ENCODE measurements at regions not wholly inside any gene's neighbourhood (a gene's known extent, or its start where the extent isn't known, plus 50 kb on each side); places are given as distances from the start of the nearest gene placed in this dataset.
"Not testable (repeated sequence)": the region's sequence is repeated elsewhere in the genome, so short reads cannot be mapped to it uniquely, and the experiment has no call there.

DNA sequence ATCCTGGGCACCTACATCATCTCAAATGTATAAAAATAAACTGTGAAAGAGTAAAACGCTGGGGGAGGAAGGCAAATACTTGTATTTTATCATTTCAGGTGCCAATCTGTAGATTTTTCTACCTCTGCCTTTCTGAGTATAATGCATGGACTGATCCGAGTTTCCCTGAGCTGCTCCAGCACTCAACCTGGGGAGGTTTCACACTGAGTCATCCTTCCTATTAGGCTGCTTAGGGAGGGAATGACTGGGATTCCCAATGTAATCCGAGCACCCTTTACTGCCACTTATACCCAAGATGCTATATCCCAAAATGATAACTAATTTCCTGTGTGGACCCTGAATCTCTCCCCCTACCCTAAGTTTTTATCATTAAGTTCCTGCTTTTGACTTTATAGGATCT is 126.6 kb downstream of the HNRNPD start:
- no peak for DNase-seq

DNA sequence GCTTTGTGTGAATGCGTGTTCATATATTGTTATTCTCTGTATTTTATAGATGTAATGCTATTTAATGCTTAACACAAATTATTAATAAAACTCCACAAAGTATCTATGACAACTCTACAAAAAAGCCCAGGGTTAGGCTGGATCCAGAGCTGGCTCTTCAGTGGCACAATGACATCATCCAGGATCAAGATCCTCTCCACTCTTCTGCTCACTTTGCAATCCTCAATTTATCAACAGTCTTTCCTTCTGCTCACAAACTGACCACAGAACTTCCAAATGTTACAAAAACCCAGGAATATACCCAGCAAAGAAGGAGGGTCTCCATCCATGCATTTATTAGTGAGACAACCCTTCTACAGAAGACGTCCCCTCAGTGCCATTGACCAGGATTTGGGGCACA is 132.3 kb downstream of the HNRNPD start:
- no peak for DNase-seq

DNA sequence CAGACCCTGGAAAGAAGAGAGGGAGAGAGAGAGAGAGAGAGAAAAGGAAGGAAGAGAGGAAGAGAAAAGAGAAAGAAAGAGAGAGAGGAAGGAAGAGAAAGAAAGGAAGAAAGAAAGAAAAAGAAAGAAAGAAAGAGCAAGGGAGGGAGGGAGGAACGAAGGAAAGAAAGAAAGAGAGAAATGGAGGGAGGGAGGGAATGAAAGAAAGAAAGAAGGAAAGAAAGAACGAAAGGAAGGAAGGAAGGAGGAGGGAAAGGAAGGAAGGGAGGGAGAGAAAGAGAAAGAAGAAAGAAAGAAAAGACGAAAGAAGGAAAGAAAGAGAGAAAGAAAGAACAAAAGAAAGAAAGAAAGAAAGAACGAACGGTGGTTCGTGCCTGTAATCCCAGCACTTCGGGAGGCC is 133.4 kb downstream of the HNRNPD start:
- no peak for DNase-seq

DNA sequence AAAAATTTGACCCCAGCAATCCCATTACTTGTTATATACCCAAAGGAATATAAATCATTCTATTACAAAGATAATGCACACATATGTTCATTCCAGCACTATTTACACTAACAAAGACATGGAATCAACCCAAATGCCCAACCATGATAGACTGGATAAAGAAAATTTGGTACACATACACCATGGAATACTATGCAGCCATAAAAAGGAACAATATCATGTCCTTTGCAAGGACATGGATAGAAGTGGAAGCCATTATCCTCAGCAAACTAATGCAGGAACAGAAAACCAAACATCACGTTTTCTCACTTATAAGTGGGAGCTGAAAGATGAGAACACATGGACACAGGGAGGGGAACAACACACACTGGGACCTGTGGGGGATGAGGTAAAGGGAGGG is 136.6 kb downstream of the HNRNPD start:
- not testable (repeated sequence) for DNase-seq

DNA sequence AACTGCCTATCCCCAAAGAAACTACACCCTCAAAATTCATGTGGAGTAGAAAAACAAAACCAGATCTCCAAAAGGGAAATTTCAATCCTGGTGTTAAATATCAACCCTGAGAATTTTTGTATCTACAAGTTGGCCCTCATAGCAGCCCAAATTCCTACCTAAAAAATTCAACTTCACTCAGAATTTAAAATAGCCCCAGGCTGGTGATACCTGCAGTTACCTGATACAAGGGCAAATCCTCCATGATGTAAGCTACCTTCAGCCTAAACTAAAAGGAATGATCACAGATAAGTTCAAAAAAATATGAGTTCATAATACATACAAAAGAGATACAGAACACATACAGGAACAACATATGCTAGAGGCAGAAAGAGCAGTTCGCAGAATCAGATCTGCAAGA is 138.4 kb downstream of the HNRNPD start:
- DNase-seq, result no peak

DNA sequence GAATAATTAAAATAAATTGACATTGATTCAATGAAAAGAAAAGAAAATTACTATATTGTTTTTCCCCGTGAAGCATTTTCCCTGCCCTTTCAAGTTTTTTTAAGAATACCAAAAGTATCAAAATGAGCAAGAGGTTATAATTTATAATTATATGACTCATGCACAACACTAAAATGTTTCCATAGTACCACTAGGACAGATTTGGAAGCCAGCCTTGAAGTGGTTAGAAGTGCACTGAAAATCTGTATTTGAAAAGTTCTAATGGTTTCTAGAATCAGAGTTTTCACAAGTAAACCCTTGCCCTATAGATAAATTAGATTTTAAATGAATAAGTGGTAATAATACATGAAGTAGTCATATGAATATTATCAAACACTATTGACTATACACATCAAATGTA is 140.9 kb downstream of the HNRNPD start:
- no peak for DNase-seq

DNA sequence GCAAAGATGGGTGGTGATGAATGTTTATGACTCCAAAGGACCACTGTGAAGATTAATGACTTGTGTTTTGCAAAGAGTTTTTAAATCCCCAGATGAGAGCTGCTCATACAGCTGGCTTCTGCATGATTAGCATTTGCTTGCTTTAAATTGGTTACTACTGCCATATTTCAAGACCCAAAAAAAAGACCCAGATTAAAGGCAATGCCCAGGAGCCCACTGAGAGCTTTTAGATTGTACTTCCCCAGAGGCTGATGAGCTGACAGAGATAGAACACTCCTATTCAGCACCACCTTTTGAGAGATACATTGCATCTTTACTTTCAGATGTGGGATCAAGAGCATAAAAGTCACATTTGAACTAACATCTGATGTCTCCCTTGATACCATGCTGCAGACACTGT is 142.0 kb downstream of the HNRNPD start:
- no peak for DNase-seq

DNA sequence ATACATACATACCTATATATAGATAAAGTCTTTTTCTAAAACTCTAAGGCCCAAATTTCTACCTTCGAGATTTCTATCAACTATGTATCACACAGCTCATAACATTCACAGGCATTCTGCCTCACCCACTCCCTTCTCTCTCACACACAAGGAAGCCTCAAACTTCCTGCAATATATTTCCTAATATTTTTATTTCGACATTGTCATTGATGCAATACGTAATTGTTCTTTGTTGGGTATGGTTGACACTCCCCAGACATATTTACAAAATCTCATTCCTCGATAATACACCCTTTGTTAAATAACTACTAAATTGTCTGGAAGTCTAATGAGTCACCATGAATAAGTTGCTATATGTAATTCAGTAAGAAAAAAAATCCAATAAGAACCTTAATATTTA is 143.5 kb downstream of the HNRNPD start:
- no peak for DNase-seq

DNA sequence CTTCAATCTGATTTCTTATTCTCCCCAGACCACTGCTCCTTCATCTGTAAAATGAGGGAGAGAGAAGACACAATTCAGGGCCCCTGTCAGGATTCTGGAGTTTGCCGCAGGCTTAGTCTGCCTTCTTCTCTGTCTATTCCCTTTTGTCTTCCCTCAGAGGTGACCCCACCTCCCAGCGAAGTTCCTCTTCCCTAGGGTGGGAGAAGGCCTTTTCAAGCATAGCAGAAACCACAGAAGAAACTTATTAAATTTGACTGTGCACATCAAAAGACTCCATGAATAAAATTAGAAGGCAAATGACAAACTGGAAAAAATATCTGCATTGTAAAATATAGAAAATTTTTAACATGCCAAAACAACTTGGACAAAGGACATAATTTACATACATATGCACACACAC is 148.8 kb downstream of the HNRNPD start:
- DNase-seq, result no peak

DNA sequence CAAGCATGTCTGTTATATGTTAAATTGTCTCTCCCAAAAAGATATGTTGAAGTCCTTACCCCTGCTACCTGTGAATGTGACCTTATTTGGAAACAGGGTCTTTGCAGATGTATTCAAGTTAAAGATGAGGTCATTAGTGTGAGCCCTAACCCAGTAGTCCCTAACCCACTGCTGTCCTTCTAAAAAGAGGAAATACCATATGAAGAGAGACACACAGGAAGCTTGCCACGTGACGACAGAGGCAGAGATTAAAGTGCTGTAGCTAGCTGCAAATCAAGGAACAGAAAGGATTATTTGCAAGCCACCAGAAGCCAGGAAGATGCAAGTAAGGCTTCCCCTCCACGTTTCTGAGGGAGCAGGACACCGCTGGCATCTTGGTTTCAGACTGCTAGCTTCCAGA is 150.1 kb downstream of the HNRNPD start:
- no peak for DNase-seq

DNA sequence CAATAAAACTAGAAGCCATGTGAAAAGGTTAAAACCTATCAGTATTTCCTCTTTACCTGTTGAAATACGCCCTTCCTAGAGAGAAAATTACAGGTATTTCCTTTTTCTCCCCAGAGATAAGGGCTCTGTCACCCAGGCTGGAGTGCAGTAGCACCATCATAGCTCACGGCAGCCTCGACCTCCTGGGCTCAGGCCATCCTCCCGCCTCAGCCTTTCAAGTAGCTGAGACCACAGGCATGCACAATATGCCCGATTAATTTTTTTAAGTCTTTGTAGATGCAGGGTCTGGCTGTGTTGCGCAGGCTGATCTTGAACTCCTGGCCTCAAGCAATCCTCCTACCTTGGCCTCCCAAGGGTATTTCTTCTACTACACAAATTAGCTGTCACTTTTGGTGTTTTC is 154.4 kb downstream of the HNRNPD start:
- DNase-seq, result no peak

DNA sequence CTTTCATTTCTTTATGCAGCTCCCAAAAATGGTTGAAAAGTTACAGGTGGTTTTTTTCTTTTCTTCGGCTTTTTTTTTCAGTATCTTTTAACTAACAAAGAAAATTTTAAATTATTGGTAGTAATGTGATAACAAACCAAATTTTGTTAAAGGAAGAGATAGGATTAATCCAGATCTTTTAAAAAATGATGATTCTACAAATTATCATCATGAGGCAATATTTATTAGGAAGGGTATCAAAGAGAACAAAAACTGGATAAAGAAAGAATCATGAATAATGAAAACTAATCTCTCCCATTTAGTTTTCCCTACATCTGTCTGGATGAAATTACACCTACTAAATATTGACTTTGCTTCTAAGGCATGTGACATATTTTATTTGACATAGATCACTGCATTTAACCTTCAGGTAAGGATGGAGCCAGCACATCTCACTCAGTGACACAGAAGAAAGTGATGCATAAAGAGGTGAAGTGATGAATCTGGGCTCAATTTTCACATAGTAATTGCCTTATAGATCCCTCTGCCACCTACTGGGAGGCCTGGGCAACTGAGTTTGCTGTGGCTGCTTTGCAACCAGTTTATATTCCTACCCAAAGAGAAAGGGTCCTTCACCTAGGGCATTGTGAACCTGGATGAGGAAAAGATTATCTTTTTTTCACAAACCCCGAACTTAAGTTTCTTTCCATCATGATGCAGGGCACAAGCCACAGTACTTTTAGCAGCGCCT is 155.6 kb downstream of the HNRNPD start:
- no peak for DNase-seq

DNA sequence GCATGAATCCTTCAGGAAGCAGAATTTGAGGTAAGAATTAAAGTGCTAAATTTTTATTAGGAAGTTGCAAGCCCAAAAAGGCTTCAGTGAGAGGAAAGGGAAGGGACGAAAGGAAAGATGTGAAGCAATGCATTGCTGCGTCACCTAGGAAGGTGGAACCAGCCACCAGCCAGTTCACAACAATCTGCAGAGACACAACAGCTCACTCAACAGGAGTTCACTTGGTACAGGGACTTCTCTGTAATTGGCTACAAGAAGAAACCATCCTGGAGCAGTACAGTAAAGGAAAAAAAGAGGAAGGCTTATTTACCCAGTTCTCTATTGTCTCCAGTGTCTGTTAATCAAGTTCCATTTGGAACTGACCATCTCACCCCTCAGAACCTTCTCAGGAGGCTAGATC is 157.6 kb downstream of the HNRNPD start:
- no peak for DNase-seq

DNA sequence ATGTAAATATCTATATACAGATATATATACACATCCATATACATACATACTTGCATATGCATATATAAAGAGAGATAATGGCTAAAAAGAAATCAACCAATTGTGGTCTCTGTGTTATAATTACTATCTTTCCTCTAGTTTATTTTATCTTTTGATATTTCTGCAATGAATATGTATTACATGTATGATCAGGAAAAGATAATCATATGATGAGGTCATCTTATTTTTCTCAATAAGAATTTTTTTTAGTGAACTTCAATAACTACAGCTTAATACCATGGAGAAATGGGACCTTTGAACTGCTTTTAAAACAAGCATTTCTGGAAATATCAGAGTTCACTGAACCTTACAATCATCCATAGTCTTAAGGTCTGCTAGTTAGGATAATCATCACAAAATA is 158.0 kb downstream of the HNRNPD start:
- no peak for DNase-seq

DNA sequence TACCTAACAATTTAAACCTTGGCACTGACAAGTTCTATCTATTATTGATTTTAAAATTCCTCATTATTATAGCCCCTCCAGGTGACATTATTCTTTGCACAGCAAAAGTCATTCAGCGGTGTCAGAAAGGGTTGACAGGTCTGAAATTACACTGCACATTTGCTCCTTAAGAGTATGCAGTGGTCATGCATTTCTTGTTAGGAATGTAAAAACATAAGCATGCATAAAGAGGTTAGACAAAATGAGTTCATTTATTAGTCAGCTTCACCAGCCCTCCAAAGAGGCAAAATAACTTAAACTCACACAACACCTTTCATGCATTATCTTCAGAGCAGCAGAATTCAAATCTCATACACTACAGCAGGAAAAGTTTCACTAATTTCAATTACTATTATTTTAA is 158.8 kb downstream of the HNRNPD start:
- no peak for DNase-seq

DNA sequence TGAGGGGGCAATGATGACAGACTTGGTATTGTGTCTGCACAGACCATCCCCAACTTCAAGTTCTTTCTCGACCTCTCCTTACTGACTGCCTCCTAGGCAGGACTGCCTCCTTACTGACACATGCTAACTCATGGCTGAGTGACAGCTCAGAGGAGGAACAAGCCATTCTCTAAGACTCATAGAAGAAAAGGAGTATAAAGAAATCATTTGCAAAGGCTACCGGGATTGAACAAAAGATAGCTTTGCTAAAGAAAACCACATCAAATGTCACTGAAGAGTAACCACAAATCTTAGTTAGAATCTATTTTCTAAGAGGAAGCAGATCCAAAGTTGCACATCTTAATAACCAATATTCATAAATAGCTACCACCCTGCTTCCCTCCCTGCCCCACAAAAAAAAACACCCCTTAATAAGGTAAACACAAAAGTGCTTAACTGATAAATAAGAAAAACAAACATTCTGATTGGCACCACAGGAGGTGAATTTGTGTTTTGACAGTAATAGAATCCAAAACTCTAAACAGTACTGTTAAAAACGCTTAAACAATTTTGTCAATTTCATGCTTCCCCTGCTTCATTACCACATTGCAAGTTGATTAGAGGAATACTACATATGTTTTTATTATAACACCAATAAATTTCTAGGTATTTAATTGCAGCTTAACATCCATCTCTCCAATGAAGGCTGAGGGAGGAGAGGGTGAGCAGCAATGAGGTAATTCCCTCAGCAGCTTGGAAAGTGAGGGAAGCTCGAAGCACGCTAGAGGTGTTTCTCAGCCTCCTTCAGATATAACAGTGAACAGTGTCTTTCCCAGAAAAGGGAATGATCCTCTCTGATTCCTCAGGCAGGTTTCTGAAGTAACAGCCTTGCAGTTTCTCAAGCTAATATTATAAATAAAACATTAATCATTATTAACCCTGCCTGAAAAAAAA is 160.0 kb downstream of the HNRNPD start:
- no peak for DNase-seq

DNA sequence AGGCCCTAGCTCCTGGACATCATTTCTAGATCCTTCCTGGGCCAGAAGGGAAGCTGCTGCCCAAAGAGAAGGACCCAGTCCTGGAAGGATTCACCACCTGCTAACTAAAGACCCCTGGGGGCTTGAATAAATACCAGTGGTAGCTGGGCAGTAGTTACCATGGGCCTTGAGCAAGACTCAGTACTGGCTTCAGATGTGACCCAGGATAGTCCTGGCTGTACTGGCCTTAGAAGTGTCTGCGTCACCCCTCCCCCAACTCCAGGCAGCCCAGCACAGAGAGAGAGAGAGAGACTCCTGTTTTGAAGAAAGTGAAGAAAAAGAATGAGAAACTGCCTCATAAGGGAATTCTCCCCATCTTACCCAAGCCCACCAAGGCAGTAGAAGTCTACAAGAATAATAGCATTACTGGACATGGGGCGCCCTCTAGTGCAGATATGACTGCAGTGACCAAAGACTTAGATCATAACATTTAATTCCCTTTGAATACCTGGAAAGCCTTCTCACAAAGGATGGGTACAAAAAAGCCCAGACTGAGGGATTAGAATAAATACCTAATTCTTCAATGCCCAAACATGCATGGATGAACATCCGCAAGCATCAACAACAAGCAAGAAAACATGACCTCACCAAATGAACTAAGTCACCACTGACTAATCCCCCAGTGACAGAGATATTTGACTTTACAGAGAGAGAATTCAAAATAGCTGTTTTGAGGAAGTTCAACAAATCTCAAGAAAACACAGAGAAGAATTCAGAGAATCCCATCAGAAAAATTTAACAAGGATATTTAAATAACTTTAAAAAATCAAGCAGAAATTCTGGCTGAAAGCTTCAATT is 171.8 kb downstream of the HNRNPD start:
- DNase-seq, result no peak

DNA sequence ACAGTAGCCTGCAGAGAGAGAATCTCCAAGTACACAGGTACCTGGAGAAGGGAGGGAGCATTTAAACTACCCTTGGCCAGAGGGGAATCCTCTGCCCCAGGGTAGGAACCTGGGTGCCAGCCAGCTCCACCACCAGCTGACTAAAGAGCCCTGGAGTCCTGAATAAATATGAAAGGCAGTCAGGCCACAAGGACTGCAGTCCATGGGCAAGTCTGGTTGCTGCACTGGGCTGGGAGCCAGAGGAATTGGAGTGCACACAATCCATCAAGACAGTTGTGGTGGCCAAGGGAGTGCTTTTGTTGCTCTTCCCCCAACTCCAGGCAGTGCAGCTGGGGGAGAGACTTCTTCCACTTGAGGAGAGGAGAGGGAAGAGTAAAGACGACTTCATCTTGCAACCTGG is 172.5 kb downstream of the HNRNPD start:
- DNase-seq, result no peak

DNA sequence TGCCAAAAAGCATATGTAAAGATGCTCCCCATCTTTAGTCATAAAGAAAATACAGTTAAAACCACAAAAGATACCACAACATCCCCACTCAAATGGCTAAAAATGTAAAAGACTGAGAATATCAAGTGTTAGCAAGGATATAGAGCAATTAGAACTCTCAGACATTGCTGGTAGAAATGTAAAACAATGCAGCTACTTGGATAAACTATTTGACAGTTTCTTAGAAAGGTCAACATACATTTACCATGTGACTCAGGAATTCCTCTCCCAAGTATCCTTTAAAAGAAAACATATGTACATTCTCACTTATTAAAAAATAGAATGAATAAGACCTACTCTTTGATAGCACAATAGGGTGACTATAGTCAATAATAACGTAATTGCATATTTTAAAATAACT is 173.7 kb downstream of the HNRNPD start:
- DNase-seq, result no peak

DNA sequence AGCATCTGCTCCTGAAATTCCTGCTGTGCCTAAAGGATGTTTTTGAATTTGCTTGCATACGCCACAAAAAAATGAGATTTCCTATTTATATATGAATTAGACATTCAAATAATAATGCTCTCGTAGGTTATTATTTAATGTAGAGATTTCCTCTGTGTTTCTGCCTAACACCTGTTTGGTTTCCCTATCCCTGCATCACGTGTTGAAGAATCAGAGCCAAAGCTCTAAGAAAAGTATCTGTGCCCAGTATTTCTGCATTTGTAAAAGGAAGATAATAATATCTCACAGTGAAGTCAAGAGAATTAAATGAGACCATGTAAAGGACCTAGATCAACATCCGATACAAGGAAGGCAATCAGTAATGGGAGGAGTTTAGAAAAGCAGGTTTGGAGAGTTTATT is 179.5 kb downstream of the HNRNPD start:
- no peak for DNase-seq

DNA sequence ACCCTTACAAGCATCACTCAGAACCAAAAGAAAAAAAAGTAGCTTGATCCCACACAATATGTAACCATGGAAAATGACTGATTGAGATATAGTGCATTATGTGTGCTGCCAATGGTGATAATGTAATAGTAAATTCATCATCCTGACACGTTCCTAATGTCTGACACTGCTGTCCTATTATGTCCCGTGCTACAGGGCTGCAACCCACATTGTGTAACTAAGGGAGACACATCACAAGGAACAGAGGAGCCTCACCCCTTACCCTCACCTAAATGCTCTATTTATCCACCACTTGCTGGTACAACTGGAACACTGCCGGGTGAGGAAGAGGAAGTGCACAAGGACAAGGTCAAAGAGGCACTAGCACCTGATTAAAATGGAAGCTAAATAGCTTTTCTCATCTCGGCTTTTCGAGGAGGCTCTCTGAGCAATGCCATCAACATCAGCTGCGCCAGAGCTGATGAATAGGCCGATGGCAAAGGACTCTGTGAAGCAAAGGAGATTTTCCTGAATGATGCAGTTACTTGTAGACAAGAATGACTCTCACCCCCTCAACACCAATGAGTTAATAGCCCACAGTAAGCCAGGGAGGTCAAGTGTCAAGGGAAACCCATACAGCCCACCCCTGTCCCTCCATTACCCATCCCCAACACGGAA is 181.6 kb downstream of the HNRNPD start:
- no peak for DNase-seq

DNA sequence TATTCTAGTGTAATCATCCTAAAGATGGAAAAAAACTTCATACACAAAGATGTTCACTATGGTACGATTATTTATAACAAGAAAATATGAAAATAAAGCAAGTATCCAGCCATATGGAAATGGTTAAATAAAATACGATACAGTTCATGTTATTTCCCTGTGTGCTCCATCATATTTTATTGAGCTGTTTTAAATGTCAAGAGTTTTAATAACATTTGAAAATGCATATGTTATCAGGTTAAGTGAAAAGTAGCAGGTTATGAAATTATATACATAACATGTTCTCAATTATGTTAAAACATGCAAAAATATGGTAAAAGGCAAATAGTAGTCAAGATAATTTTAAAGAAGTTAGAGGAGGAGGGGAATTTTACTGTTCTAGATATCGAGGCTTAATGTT is 192.0 kb downstream of the HNRNPD start:
- DNase-seq, result no peak

DNA sequence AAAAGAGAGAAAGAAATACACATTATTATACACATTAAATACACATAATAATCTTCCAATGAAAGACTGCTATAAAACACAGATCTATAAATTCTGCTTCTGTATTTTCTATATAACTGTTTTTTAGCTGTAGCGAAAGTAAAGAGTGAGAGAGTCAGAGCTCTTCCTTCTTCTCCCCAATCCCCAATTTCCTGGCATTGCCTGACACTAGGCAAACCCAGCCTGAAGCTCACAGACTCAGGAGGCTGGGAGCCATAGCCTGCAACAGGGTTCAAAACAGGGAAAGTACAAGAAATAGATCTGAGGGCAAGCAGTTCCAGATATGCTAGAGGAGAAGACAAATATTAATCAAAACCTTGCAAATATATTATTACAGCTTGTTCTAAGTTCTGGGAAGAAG is 201.6 kb downstream of the HNRNPD start:
- DNase-seq, result no peak
